ENCODE measurements at regions not wholly inside any gene's neighbourhood (a gene's known extent, or its start where the extent isn't known, plus 50 kb on each side); places are given as distances from the start of the nearest gene placed in this dataset.

- H3K27ac ChIP-seq (ENCODE audit: low read depth in 1 of 2, low read length in 2 of 2) = no peak overlapping the region
- DNase-seq (no peak), ATAC-seq (ENCODE audit: poor library complexity) (no peak)
- Mint-ChIP-seq H3K4me1 (ENCODE audit: low read depth) (no peaks in the 10 kb centered on the region), H3K9me3 (peaks cover 6% of the 10 kb centered on the region), H3K4me3 (no peak overlapping the region), H3K27ac (no peak overlapping the region), H3K36me3 (ENCODE audit: low read depth) (no peaks in the 10 kb centered on the region), H3K27me3 (no peaks in the 10 kb centered on the region)
- no peaks in the 10 kb centered on the region for H3K4me1 ChIP-seq (ENCODE audit: insufficient read depth, low read length)
- H3K9me3 ChIP-seq (ENCODE audit: control insufficient read depth in 1 of 2, insufficient read depth in 1 of 2, low read length in 2 of 2) = no peaks in the 10 kb centered on the region
- H3K4me3 ChIP-seq (ENCODE audit: low read length) = no peak overlapping the region
- intact Hi-C loops (cut with DNase I, micrococcal nuclease) = no loop called here
- no peaks in the 10 kb centered on the region for H3K27me3 ChIP-seq (ENCODE audit: control insufficient read depth in 1 of 2, insufficient read depth in 2 of 2, low read length in 2 of 2)
- POLR2A ChIA-PET = no interaction called here
- H3K36me3 ChIP-seq (ENCODE audit: insufficient read depth, low read length) = no peaks in the 10 kb centered on the region
- CTCF ChIA-PET = no interaction called here
- no peak for TF ChIP-seq CTCF (IDR thresholded peaks at IDR 0.05)
These were observed 1444.6 kb downstream of the SUCLG1 start for GRCh38 chr2:83014462-83014861.

- ATAC-seq (ENCODE audit: poor library complexity) = no peak
- H3K27ac Mint-ChIP-seq = no peak overlapping the region
- ChIA-PET CTCF (no interaction called here), POLR2A (no interaction called here)
- intact Hi-C loops (cut with DNase I, micrococcal nuclease) = no loop called here
- Histone ChIP-seq H3K4me1 (ENCODE audit: insufficient read depth, low read length) (no peaks in the 10 kb centered on the region), H3K9me3 (ENCODE audit: control insufficient read depth in 1 of 2, insufficient read depth in 1 of 2, low read length in 2 of 2) (peaks cover 0 to 8% of the 10 kb centered on the region in 2 experiments), H3K27me3 (ENCODE audit: control insufficient read depth in 1 of 2, insufficient read depth in 2 of 2, low read length in 2 of 2) (no peaks in the 10 kb centered on the region), H3K36me3 (ENCODE audit: insufficient read depth, low read length) (no peaks in the 10 kb centered on the region), H3K4me3 (ENCODE audit: low read length) (no peak overlapping the region), H3K27ac (ENCODE audit: low read depth in 1 of 2, low read length in 2 of 2) (no peak overlapping the region)
- no peaks in the 10 kb centered on the region for H3K36me3 Mint-ChIP-seq (ENCODE audit: low read depth)
- H3K27me3 Mint-ChIP-seq = no peaks in the 10 kb centered on the region
- DNase-seq = no peak
- no peaks in the 10 kb centered on the region for H3K4me1 Mint-ChIP-seq (ENCODE audit: low read depth)
- no peak overlapping the region for H3K4me3 Mint-ChIP-seq
- TF ChIP-seq CTCF (IDR thresholded peaks at IDR 0.05) = no peak
- H3K9me3 Mint-ChIP-seq = peaks cover 7% of the 10 kb centered on the region
These were observed 1452.1 kb downstream of the SUCLG1 start for GRCh38 chr2:83006961-83007360.

- Histone ChIP-seq H3K27me3 (ENCODE audit: control insufficient read depth in 1 of 2, insufficient read depth in 2 of 2, low read length in 2 of 2) (no peaks in the 10 kb centered on the region), H3K27ac (ENCODE audit: low read depth in 1 of 2, low read length in 2 of 2) (no peak overlapping the region), H3K9me3 (ENCODE audit: control insufficient read depth in 1 of 2, insufficient read depth in 1 of 2, low read length in 2 of 2) (peaks cover 4 to 8% of the 10 kb centered on the region in 2 experiments), H3K4me1 (ENCODE audit: insufficient read depth, low read length) (no peaks in the 10 kb centered on the region), H3K4me3 (ENCODE audit: low read length) (no peak overlapping the region), H3K36me3 (ENCODE audit: insufficient read depth, low read length) (no peaks in the 10 kb centered on the region)
- TF ChIP-seq CTCF (IDR thresholded peaks at IDR 0.05) = no peak
- Mint-ChIP-seq H3K4me1 (ENCODE audit: low read depth) (no peaks in the 10 kb centered on the region), H3K27ac (no peak overlapping the region), H3K36me3 (ENCODE audit: low read depth) (no peaks in the 10 kb centered on the region), H3K9me3 (peaks cover 7% of the 10 kb centered on the region), H3K4me3 (no peak overlapping the region), H3K27me3 (no peaks in the 10 kb centered on the region)
- ChIA-PET CTCF (no interaction called here), POLR2A (no interaction called here)
- intact Hi-C loops (cut with DNase I, micrococcal nuclease) = no loop called here
- ATAC-seq (ENCODE audit: poor library complexity) (no peak), DNase-seq (no peak)
These were observed 1455.5 kb downstream of the SUCLG1 start for GRCh38 chr2:83003555-83003954.
